ENCODE measurements at regions not wholly inside any gene's neighbourhood (a gene's known extent, or its start where the extent isn't known, plus 50 kb on each side); places are given as distances from the start of the nearest gene placed in this dataset.
A peak's percentile ranks its signal among the peaks of the same experiment; 100 is the strongest.
"Not testable (repeated sequence)": the region's sequence is repeated elsewhere in the genome, so short reads cannot be mapped to it uniquely, and the experiment has no call there.

DNA sequence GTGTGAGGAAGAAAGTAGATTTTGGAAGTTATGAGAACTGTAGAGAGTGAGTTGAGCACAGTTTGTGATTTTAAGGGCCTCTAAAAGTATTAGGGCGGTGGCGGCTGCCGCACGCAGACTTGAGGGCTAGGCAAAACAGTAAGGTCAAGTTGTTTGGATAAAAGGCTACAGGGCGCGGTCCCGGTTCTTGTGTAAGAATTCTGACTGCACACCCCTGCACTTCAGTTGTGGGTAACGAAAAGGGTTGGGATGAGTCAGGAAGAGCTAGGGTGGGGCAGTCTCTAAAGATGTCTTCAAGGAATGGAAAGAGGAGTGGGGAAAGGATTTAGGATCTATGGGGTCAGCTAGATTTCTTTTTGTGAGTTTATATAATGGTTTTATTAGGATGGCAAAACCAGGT is 218.1 kb upstream of the ACO1 start:
- not testable (repeated sequence) for DNase-seq

DNA sequence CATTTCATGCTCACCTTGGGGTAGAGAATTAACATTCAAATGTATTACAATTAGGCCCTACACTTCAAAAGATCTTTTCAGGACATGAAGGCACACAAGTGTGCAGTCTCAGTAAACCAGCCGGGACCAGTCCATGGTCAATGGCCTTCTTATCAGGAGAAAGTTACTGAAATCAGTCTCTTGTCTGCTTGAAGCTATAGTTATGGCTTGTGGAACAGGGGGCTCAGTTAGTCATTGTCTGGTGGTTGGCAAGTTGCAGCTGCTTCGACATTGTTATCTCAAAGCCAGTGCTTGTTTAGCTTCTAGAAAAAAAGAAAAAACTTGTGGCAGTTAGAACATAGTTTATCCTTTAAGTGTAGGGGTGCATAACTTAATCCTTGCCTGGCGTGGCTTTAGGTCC is 213.1 kb upstream of the ACO1 start:
- DNase-seq: no peak

GRCh38 chr9:32172256-32172655 is 212.2 kb upstream of the ACO1 start:
- no peak for DNase-seq

GRCh38 chr9:32177396-32177795 is 207.0 kb upstream of the ACO1 start:
- DNase-seq: no peak

DNA sequence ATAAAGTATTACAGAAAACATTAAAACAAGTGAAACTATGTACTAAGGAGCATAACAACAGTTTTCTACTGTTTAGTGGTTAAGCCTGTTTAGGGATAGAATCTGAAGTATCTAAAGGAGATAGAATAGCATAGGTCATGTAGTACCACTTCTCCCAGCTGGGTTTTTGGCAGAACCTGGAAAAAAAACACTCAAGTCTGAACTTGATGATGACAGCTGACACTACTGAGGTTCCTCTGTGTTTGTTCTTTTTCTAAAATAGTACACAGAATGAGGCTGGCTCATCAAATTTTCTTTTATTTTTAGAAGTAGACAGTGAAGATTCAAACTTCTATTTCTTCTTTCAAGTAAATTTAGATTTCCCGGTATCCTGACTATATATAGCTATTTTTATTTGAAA is 203.8 kb upstream of the ACO1 start:
- DNase-seq: no peak

GRCh38 chr9:32200241-32200640 is 184.2 kb upstream of the ACO1 start:
- DNase-seq: no peak

DNA sequence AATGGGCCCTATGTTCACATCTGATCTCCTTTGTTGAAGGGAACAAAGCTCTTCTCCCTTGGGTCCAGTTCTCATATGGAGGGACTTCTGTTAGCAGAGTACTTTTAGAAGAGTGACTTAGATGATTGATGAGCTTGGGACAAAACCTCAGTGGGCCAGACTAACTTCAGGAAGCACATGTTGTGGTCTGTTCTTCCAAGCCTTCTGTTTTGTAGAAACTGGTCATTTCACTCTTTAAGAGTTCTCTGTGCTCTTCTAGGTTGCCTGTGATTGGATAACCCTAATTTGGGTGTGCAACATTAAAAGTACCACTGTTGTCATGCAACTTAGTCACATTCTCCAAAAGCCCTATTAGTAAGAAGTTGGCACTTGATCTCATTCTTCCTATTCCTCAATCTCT is 183.5 kb upstream of the ACO1 start:
- DNase-seq: no peak

GRCh38 chr9:32209164-32209563 is 175.3 kb upstream of the ACO1 start:
- DNase-seq: not testable (repeated sequence)

DNA sequence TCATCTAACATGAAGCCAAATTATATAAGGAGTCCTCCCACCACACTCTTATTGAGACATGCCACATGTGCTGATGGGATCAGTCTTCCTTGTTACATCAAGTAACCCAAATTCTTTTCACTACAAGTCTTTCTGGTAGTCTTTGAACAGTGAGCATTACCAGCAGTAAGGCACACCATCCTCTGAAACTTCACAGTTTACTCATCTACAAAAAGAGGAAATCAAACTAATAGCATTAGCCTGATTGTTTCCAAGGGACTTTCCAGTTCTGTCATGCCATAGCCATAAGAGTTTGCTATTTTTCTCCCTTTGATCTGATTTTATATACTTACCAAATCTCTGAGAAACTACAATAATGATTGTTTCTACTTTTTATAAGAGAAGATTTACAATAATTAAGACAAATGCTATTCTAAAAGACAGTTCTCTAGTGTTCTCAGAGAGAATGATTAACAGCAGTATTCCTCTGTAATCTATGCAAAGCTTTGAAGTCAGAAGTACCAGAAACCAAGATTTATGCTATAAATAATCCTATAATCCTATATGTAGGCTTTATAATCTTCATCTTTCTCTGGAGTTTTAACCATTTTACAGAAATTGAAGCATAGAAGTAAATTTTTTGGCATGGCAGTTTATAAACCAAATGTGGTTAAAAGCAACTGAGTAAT is 166.2 kb upstream of the ACO1 start:
- DNase-seq: peak in 3 of 4 experiments; percentile 0 to 30 (median 14)

DNA sequence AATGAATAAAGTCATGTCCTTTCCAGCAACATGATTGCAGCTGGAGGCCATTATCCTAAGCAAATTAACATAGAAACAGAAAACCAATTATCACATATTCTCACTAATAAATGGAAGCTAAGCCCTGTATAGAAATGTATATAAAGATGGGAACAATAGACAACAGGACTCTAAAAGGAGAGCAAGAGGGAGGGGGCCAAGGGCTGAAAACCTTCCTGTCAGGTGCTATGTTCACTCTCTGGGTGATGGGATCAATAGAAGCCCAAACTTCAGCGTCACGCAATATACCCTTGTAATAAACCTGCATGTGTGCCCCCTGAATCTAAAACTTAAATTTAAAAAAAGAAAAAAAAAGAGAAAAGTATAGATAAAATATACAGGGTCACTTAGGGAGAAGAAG is 163.7 kb upstream of the ACO1 start:
- DNase-seq: no peak

- no peak for DNase-seq
These were observed 150.0 kb upstream of the ACO1 start for GRCh38 chr9:32234451-32234850.

GRCh38 chr9:32247168-32247567 is 137.3 kb upstream of the ACO1 start:
- DNase-seq: no peak

DNA sequence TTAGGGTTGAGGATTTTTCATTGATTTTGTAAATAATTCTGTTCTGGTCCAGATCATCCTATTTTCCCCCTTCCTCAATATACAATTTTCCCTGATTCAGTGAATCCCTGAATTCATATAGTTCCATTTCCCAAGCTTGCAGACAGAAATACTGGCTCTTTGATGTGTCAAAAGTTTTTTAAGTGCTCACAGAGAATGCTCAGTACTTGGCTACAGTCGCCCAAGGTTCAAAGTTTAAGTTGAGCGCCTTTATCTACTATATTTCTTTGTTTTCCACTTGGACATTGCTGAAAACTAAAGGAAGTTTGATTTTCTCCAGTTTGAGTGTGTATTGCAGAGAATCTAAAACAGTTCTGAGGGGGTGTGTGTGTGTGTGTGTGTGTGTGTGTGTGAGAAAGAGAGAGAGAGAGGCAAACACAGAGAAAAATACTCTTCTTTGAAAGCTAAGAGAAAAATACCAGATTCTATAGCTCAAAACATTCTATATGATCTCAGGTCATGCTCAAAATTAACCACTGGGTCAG is 136.2 kb upstream of the ACO1 start:
- DNase-seq: no peak

GRCh38 chr9:32251539-32251938 is 132.9 kb upstream of the ACO1 start:
- peak; percentile 58 to 79 (median 72) for DNase-seq

GRCh38 chr9:32253731-32254130 is 130.7 kb upstream of the ACO1 start:
- peak in 3 of 4 experiments; percentile 13 to 57 (median 42) for DNase-seq

DNA sequence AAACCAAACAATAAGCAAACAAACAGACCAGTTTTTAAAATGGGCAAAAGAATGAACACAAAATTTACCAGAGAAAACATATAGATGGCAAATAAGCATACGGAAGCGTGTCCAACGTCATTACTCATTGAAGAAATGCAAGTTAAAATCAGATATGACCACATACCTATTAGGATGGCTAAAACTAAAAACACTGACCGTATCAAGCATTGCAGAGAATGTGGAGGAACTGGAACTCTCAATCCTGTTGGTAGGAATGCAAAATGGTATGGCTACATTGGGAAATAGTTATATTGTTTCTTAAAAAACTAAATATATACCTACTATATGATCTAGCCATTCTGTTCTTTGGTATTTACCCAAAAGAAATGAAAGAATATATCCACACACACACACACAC is 129.4 kb upstream of the ACO1 start:
- DNase-seq: no peak

- no peak for DNase-seq
These were observed 126.0 kb upstream of the ACO1 start for GRCh38 chr9:32258482-32258881.

GRCh38 chr9:32260151-32260862 is 124.1 kb upstream of the ACO1 start:
- no peak for DNase-seq

DNA sequence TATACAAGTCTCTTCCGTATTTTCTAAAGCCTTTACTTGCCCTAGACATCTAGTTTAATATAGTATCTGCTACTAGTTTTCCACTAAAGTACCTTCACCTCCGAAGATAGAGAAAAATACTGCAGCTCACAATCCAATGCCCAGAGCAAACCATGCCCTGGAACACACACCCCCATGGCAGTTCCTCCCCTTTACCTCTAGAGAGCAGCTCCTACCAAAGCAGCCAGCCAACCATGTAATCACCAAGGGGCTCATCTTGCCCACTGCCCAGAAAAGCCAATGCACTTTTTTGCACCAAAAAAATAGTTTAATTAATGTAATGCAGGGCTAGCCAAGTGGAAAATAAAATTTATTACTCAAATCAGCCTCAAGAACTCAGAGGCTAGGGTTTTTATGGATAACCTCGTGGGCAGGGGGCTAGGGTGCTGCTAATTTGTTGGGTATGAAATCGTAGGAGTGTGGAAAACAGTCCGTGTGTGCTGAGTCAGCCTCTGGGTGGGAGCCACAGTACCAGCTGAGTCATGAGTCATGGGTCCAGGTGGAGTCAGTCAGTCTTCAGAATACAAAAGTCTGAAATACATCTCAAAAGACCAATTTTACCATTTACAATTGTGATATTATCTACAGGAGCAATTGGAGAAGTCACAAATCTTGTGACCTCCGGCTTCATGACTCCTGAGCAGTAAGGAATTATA is 120.1 kb upstream of the ACO1 start:
- DNase-seq: peak in 3 of 4 experiments; percentile 8 to 19 (median 9)

DNA sequence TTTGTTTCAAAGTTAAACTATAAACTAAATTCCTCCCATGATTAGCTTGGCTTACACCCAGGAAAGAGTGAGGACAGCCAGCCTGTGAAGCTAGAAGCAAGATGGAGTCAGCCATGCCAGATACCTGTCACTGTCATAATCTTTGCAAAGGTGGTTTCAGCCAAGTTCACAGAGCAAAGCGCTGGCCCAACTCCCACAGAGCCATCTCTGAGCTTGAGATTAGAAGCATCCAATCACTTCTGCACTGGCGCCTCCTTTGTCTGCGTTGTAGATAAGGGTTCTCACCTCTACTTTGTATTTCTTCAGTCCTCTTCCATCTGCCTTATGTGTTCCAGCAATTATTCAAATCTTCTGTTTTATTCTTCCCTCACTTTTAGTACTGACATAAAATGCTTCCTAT is 119.4 kb upstream of the ACO1 start:
- no peak for DNase-seq

DNA sequence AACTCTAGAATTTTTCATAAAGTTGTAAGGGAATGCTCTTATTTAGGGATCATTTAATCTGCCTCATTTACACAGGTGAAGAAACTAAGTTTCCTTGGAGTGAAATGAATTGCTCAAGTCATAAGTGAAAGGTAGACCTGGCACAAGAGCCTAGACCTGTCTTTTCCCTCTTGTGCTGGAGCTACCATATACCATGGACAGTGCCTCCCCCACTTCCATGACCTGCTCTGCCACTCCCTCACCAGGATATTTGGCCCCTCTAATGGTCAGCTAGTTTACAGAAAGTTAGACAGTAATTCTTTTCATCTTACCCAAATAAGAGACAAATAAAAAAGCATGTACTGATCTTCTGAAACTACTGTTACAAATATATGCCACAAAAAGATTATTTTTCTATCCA is 105.5 kb upstream of the ACO1 start:
- no peak for DNase-seq

DNA sequence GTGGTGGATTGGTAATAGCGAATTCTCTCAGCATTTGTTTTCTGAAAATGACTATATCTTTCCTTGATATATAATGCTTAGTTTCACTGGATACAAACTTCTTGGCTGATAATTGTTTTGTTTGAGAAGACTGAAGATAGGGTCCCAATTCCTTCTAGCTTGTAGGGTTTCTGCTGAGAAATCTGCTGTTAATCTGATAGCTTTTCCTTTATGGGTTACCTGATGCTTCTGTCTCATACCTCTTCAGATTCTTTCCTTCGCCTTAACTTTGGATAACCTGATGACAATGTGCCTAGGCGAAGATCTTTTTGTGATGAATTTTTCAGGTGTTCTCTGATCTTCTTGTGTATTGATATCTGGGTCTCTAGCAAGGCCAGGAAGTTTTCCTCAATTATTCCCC is 94.7 kb upstream of the ACO1 start:
- no peak for DNase-seq

GRCh38 chr9:32291370-32291769 is 93.1 kb upstream of the ACO1 start:
- DNase-seq: no peak

- DNase-seq: no peak
These were observed 91.8 kb upstream of the ACO1 start for GRCh38 chr9:32292611-32293010.

Data from suppressor macrophage (primary cell).